DMS79 treated with DMSO at 0.1 percent for 48 hours (cell line): ENCODE measurements at regions not wholly inside any gene's neighbourhood (a gene's known extent, or its start where the extent isn't known, plus 50 kb on each side); places are given as distances from the start of the nearest gene placed in this dataset.

Experiments
- DNase-seq: peaks from one replicate; lab custom pipeline; 2025; lab: John Stamatoyannopoulos, UW

DNA sequence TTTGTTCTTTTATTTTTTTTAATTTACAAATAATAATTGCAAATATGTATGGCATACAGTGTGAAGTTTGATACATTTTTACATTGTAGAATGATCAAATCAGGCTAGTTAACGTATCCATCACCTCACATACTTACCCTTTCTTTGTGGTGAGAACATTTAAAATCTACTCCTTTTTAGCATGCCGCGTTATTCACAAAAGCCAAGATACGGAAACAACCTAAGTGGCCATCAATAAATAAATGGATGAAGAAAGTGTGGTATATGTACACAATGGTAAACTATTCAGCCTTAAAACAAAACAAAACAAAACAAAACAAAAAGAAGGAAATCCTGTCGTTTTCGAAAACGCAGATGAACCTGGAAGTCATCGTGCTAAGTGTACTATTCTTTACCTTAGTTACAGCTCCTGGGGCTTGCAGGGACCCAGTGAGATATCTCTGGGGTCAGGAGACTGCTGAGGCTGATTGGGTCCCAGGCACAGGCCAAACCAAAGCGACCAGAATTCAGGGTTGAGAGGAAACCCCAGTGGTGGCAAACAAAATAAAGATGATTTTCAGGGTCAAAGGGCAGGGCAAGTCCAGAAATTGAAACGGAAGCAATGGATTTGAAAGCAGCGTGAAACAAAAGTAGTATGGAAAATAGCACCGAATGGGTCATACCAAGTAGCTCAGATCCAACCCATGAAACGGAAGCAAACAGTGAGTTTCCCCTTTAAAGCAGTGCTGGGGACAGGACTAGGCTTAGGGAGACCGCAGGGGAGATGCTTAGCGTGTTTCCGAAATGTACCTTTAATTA is 188.2 kb downstream of the PLPP3 start:
- no peak for DNase-seq

DNA sequence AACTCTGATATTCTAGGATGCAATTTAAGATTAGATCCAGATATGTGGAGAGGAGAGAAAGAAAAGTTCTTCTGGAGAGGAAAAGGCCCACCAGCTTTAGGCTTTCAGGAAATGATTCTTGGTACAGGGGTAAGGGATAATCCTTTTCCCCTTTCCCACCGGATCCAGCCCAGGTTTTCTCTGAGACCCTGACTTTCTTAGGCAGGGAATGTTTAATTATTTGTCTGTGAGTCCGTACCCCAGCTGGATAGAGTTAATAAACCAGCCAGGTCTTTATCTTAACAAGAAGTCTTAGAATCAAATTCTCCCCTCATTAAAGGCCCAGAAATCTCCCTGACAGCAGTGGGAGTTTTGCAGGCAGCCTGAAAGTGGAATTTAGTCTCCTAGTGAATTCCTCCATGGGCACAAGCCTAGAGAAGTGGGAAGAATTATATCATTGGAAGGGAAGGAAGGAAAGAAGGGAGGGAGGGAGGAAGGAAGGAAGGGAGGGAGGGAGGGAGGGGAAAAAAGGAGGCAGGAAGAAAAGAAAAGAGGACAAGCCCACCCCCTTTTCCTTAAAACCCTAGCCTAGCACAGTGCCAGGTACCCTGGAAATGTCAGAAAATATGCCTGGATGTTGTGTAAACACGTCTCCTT is 189.0 kb downstream of the PLPP3 start:
- no peak for DNase-seq

DNA sequence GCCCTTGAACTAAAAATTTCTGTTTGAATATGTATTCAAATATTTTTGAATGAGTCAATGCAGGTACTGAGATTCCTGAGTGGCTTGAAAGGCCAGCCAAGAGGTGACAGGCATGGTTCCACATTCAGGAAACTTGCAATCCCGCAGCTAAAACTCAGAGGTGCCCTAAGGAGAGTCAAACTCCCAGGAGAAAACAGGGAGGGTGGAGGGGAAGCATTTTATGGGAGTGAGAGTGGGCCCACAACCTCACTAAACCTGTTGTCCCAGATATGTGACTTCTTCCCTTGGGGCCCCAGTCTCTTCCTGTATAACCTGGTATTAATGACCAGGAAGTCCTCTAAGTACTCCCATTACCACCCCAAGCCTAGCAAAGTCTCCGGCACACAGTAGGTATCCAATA is 189.6 kb downstream of the PLPP3 start:
- no peak for DNase-seq

DNA sequence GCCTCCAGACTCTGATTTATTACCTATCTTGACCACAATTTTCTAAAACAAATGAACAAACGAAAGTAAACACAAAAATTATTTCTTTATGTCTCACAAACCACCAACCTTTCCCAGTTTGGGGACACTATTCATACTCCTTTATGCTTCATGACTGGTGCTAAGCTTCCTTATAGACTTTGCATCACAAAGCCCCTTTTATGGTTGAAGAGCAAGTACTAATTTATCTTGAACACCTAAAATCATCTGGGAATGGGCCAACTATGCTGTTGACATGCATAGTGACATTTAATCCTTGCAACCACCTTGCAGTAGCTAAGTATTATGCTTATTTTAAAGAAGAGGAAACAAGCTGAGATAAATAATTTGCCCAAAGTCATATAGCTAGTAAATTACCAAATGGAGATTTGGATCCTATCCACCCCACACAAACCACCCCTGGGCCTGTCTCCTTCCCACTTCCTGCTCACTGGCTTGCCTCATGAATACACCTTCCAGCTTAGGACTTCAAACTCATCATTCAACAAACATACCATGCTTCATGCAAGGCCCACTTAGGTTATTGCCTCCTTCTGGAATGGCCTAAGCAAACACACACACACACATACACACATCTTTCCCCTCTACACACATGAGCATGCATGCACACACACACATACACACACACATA is 192.2 kb downstream of the PLPP3 start:
- DNase-seq, result peak; percentile 44

DNA sequence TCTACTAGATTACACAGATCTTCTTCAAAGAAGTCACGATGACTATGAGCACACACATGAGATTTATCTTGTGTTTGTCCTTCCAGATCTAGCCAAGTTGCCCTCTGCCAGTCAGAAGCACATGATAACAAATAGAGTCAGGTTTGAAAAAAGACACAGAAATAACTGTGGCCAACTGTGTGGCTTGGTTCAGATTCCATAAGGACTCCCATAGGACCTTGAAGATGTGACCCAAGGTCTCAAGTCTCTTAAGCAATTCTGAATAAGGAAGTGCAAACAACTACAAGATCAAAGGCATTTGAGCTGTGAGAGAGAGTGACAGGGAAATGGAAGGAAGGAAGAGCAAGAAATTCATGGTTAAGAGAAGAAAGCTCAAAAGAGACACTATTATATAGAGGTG is 194.0 kb downstream of the PLPP3 start:
- DNase-seq, result no peak

DNA sequence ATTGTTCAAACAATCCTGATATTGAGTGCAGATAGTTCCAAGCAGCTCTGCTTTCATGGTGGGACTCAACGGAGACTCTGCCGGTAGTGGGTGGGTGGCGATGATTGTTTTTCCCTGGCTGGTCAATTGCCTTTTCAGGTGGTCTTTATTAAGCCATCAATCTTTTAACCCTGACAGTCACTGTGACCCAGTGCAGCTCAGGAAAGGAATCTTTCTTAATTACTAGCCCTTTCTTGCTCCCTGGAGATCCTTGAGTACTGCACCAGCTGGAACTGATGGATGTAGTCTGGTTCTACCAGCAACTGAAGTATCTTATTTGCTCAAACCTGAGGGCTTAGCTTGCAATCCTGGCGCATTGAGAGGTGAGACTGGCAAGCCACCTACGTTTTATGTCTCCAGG is 196.4 kb downstream of the PLPP3 start:
- peak; percentile 76 for DNase-seq

DNA sequence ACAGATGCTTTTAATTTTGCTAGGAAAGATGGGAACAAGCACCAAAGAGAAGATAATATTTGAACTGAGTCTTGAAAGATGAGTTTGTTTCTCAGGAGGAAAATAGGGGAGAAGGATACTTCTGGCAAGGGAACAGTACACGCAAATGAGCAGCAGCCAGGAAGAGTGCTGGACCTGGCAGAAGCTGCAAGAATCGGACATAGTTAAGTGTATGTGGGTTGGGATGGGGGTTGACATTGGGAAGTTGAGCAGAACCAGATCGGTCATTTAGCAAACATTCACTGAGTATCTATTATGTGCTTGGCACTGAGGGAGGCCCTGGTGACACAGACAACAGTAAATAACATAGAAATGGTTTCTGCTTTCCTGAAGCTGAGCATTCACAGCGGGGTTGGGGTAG is 198.8 kb downstream of the PLPP3 start:
- DNase-seq, result no peak

DNA sequence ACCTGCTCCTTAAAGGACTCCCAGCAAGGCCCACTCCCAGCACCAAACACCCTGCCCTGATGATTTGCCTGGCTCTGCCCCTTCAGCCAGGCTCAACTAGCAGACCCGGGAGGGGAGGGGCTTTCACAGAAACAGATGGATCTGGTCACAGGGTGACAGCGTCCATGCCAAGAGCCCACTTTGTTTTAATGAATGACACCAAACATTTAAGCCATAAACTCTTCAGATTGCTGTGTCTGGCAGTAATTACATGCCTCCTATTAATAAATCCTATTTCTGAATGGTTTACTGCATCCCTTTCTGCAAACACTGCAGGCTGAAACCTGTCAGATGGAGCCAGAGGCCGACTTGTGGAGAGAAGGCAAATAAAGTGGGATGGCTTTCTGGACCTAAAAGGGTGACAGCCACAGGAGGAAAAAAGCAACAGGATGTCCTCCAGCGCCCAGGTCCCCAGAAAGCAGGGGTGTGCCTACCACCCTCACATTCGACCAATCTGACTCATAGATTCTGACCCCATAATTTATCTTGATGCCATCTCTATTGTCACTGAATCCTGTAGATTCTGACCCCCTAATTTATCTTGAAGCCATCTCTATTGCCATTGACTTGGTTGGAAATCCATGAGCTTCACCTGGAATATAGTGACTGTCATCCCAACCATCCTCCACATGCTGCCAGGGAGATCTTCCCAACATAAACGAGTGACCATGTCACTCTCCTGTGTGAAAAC is 200.9 kb downstream of the PLPP3 start:
- DNase-seq, result peak; percentile 55

DNA sequence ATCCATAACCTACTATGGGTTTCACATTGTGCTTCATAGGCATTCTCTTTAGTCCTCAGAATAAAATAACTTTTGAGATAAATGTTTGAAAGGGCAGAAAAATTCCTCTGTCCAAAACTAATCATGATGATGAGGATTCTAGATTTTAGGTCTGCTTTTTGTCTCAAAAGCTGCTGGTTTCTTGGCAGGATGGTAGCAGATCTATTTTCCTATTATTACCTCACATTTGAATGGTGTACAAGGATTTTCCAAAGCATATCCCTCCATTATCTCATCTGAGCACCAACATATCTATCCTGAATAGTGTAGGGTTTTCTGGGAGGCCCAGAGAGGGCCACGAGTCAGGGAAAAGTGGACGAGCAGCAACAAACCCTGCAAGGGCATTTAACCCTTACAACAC is 201.9 kb downstream of the PLPP3 start:
- DNase-seq, result no peak

DNA sequence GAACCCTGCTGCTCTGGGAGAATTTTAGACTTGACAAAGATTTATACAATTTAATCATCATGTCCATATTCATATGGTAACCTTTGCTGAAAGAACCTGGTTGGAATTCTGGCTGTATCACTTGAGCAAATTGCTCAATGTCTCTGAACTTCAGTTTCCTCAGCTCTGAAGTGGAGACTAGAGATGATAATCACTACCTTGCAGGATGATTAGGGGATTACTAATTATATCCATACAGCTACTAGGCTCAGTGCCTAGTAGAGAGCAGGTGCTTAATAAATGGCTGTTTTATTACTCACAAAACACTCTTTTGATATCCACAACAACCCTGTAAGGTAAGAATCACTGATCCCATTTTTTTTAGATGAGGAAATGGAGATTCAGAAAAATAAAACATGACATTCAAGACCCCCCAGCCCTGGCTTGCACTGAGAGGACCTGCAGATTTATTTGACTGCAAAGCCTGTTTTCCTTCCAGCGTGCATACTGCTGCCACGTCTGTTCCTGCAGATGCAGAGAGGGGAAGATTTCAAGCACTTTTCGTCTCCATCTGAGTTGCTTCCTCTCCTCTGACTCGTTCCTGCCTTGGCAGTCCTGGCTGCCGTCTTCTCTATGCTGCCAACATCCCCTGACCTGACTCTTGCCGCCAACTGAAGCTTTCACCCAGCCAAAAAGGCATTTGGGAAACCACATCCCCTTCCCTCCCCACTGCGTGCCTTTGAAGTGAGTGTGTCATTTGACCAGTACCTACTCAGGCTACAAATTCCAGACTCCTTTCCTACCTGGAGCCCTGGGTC is 203.0 kb downstream of the PLPP3 start:
- DNase-seq, result peak; percentile 75

DNA sequence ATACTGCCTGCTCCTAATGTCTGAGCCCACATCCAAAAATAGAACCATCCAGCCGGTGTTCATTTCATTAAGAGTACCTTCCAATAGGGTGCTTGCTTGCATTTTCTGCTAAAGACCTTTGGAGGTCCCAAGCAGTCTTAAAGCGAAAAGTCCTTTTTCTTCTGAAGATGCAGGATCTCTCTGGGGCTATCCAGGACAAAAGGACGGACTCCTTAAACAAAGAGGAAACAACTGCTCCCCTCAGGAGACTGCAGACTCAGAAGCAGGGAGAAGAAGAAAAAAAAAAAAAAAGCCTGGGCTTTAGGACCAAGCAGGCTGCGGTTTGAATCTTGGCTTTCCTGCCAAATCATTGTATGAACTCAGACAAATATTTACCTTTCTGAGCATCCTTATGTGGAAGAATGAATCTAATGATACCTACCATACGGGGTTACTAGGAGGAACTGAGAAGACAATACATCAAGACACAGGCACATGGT is 204.0 kb downstream of the PLPP3 start:
- peak; percentile 70 for DNase-seq

DNA sequence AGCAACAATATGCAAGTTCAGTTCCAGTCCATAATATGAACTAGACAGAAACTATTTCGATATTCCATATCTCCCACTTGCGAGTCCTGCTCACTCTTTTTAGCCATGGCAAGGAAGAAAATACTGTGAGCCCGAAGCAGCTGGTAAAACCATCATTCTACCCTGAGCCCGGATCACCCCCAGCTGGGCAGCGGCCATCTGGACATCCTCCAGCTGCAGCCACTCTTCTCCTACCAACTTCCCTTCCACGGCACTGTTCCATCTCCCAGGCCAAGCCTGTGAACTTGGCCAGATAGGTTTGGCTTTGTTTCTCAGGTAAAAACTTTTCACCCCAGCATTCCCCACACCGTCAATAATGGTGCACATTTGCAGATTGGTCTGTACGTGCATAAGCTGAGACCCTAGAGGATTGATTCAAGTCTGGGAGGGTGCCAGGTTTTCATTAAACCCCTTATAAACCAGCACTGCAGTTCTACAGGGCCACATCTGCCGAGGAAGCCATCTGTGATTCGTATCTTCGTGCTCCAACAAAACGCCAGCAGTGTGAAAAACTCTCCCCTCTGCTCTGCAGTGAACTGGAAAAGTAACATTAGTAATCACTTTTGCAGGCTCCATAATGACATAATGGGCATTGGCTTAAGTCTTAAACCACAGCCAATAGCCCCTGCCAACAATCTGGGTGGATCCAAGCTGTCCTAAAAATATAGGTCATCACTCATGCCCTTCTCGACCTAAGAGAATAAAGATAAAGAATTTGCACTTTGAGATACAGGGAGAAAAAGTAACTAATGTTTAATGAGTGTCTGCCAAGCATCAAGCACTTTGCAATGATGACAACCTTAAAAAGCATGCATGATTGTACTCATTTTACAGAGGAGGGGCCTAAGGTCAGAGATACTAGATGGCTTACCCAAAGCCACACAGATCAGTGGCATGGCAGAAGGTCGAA is 205.1 kb downstream of the PLPP3 start:
- peak; percentile 78 for DNase-seq

DNA sequence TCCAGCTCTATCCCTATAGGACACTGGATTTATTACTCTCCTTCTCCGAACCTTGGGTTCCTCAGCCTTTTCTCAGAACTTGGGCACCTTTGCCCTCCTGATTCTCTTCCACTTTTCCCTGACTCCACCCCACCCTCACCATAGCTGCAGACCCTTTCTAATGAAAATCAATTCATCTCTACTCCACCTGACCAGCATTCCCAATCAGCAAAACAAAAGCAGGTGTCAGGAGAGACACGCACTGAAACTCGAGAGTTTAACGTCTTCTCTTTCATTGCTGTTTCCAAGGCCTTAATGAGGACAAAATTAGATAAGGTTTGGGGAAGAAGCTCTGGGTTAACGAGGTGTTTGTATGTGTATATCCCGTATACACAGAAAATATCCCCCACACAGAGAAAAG is 208.8 kb downstream of the PLPP3 start:
- no peak for DNase-seq

DNA sequence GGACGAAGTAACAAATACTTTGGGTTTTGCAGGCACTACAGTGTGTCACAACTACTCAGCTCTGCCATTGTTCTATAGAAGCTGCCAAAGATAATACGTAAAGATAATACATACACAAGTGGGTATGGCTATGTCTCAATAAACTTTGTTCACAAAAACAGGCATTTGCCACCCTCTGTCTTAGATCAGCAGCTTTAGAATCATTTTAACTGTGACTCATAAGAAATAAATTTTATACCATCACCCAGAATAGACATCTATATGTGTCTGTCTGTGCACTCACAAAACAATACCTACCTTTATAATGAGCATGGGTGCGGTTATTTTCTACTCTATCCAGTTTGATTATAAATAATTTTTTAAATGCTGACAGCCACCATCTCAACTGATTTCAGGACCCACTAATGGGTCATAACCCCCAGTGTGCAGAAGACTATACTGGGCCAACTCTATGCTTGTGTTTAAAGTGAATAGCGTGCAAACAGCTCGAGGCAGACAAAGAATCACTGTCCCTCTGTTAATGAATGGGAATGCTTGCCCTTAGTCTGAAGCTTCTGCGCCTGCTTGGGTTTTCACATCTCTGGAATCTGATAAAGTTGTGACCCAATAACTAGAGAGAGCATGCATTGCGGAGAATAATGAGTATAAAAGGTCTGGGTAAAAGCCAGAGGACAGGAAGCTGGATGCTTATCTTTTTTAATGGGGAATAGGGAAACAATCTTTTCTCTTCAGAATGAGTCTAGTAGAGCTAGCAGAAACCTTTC is 216.2 kb downstream of the PLPP3 start:
- no peak for DNase-seq

DNA sequence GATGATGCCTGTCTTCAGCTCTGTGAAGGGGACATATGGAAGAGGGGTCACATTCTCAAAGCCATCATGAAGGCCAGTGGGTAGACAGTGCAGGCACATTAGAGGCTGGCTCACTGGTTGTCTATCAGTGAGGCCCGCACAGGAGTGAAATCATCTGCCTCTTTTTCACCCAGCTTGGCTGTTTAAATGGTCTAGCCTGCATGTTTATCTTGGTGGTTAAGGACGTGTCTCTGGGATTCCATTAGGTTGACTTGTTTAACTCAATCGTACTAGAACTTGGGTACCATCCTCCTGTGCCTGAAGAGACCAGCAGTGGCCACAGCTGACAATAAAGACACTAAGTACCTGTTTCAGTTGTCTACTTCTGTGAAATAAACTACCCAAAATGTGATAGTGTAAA is 219.3 kb downstream of the PLPP3 start:
- no peak for DNase-seq

DNA sequence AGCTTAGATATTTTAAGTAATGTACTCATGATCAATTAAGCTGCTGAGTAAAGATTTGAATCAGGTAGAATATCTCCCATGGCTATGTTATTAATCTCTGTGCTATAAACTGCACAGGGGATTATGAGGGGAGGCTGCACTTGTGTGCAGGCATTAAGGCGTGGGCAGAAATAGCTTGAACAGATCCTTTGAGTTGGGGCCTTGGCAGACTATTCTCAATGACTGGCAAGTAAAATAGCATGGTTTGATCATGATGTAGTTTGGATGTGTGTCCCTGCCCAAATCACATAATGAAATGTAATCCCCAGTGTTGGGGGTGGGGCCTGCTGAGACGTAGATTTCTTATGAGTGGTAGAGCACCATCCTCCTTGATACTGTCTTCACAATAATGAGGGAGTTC is 220.3 kb downstream of the PLPP3 start:
- no peak for DNase-seq

DNA sequence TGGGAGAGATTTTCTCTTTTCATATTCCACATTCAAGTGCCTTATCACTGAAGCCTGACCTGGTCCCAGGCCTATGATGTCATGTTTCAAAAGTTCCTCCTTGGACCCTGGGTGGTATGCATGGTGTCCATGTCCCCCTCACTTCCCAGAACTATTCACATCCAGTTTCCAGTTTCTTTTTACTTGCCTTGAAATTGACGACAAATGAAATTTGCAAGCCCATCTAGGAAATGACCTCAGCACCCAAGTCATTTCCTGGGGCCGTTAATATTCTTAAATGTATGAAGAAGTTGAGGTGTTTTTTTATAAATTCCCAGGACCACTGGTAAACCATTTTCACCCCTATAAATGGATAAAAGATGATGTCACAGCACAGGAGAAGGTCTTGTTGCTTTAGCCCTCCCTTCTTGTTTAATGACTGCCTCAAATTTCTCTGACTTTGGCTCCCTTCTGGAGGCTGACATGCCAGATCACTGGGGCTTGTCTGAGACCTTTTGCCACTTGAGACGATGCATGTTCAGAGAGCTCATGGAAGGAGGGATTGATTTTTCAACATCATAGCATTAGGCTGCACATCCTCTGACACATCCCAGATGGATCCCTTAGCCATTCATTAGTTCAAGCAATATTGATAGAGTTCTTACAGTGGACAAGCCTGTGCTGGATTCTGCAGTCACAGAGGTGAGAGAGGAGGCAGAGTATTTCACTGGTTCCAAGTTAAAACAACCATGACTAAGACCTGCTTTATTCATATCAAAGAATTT is 221.3 kb downstream of the PLPP3 start:
- DNase-seq, result no peak

DNA sequence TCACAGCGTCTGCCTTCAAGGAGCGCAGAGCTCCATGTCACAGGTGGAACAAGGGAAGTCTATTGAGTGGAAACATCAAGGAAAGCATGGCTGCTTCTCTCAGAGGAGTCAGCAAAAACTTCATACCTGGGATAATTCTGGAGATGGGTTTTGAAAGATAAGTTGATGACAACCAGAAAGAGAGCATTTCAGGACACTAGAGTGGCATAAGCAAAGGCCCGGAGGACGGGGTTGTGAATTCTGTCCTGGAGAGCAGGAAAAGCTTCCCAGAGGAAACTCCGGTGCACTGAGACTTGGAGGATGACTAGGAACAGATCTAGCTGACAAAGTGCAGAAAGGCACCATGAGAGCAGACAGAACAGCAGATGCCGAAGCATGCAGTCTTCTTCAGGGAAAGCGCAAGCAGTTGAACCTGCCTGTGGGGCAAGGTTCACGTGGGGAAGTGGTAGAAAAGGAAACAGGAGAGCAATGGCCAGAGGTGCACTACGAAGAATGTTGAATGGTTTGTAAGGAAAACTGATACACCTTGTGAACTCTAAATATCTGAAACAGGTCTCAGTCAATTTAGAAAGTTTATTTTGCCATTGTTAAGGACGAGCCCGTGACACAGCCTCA is 222.9 kb downstream of the PLPP3 start:
- no peak for DNase-seq
